Testis (tissue), 2 donors: ENCODE measurements at regions not wholly inside any gene's neighbourhood (a gene's known extent, or its start where the extent isn't known, plus 50 kb on each side); places are given as distances from the start of the nearest gene placed in this dataset.

Experiments used
- POLR2A ChIP-seq: fragments of 450-650 bp; IDR thresholded peaks from one replicate; pipeline ENCODE4 v1.6.1; 2017; ENCODE audit warnings: antibody characterized with exemption, mild to moderate bottlenecking, moderate library complexity
- TF ChIP-seq, protein P1 (sequence below), 3 experiments: fragments of 450-650 bp in 2 of 3; fragments of 200-600 bp in 1 of 3; sonication (generic) in 1 of 3; IDR thresholded peaks; one replicate each; pipeline ENCODE4 v1.5.1; 2016 to 2019; ENCODE audit warnings: antibody characterized with exemption in 3 of 3, mild to moderate bottlenecking in 2 of 3, moderate library complexity in 1 of 3

DNA sequence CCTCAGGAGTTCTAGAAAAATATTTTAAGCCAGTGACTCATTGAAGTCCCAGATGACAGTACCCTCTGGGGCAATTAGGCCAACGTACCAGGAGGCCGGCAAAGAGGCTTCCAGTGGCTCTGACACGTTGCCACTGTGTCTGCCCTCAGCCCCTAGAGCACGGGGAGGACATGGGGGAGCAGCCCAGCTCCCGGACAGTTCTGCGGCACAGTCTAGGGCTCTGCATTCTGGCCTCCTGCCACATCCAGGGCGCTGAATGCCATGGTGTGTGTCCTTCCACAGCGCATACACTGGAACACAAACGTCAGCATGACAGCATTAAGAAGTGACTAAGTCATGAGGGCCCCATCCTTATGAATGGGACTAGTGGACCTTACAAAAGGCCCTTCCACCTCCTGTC is 156.2 kb downstream of the RNASET2 start:
- TF ChIP-seq POLR2A: no peak
- TF ChIP-seq, protein P1, sequence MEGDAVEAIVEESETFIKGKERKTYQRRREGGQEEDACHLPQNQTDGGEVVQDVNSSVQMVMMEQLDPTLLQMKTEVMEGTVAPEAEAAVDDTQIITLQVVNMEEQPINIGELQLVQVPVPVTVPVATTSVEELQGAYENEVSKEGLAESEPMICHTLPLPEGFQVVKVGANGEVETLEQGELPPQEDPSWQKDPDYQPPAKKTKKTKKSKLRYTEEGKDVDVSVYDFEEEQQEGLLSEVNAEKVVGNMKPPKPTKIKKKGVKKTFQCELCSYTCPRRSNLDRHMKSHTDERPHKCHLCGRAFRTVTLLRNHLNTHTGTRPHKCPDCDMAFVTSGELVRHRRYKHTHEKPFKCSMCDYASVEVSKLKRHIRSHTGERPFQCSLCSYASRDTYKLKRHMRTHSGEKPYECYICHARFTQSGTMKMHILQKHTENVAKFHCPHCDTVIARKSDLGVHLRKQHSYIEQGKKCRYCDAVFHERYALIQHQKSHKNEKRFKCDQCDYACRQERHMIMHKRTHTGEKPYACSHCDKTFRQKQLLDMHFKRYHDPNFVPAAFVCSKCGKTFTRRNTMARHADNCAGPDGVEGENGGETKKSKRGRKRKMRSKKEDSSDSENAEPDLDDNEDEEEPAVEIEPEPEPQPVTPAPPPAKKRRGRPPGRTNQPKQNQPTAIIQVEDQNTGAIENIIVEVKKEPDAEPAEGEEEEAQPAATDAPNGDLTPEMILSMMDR (IDR thresholded peaks at IDR 0.05): no peak
